ENCODE measurements at regions not wholly inside any gene's neighbourhood (a gene's known extent, or its start where the extent isn't known, plus 50 kb on each side); places are given as distances from the start of the nearest gene placed in this dataset.
"Not testable (repeated sequence)": the region's sequence is repeated elsewhere in the genome, so short reads cannot be mapped to it uniquely, and the experiment has no call there.

DNA sequence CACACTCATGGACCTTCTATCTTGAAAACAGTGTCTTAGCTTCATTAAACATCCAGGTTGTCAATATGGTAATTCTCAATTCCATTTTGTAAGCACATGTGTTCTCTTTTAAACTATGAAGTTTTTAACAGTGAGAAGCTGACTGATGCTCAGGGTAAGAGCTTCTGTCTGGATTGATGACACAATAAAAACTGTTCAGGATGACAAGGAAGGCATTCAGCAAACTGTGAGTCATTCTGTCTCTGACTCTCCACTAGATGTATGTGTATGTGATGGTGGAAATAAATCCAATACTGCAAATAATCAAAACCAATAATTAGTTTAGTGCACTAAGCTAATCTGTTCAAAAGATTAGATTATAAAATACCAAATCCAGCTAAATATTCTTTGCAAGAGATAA is 115.3 kb upstream of the ARX start:
- DNase-seq: no peak

- no peak for DNase-seq
These were observed 114.9 kb upstream of the ARX start for GRCh38 chrX:25130619-25131018.

GRCh38 chrX:25125483-25125882 is 109.7 kb upstream of the ARX start:
- no peak for DNase-seq

DNA sequence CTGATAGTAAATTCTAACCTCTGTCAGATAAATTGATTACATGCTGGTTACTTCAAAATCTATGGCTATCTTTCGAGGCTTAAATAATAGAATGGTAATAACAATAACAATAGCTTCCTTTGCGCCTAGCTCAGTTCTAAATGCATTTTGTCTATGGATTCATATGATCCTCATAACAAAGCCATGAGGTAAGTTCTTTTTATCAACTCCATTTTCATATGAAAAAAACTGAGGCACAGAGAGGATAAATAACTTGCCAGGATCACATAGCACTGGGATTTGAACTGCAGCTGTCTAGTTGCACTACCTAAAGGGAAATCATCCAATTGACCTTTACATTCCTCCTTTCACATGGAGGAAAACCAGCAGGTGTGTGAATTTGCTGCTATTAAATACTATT is 108.6 kb upstream of the ARX start:
- DNase-seq: no peak

- DNase-seq: no peak
These were observed 96.4 kb upstream of the ARX start for GRCh38 chrX:25112156-25112555.

DNA sequence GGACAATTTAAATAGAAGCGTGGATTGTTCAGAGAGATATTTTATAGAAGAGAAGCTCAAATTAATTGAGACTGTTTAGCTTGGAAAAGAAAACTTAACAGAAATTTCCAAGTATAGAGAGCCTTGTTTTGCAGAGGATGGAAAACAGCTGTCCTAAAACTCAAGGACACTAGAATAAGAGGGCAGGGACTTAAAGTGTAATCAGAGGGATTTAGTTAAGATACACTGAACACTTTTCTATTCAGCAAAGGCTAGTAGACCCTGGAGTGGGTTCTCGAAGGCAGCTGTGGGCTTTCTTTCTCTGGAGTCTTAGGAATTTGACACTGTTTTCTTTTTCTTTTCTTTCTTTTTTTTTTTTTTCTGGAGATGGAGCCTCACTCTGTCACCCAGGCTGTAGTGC is 92.7 kb upstream of the ARX start:
- DNase-seq: no peak

DNA sequence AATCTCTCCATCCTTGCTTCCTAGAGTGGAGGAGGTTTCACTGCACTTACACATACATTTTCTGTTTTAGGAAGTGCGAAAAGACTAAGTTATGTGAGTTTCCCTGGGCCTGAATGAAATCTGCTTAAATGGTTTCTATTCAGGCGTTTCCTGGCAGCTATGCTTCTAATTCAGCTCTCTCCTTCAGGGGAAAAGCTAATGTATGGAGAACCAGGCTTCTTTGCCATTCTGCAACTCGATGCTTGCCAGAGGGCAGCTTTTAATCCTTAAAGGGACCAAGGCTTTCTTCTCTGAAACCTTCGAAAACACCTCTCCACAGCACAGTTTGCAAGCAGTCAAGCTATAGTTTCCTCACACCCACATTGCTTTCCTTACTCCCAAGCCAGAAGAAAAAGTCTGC is 89.5 kb upstream of the ARX start:
- no peak for DNase-seq

- DNase-seq: no peak
These were observed 80.8 kb upstream of the ARX start for GRCh38 chrX:25096522-25097045.

DNA sequence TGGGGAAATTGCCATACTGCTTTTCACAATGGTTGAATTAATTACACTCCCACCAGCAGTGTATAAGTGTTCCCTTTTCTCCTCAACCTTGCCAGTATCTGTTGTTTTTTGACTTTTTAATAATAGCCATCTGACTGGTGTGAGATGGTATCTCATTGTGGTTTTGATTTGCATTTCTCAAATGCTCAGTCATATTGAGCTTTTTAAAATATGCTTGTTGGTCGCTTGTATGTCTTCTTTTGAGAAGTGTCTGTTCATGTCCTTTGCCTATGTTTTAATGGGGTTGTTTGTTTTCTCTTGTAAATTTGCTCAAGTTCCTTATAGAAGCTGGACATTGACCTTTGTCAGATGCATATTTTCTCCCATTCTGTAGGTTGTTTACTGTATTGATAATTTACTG is 75.4 kb upstream of the ARX start:
- not testable (repeated sequence) for DNase-seq

DNA sequence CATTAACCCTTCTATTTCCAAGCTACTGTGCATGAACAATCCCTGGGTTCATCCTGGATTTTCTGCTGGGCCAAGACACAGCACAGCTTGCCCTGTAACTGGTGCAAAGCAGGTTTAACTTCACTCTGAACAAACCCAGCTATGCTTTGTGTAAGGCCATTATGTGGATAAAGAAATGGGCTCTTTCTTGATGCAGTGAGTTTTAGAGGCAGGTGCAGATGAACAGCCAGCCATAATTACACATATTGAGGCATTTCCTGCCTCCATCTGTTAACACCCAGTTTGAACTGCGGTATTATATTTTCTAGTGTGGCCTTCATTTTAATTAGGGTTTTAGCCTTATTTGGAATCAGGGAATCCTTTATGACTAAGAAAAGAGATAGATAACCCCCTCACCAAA is 68.7 kb upstream of the ARX start:
- no peak for DNase-seq

GRCh38 chrX:25083661-25084060 is 67.9 kb upstream of the ARX start:
- DNase-seq: no peak

DNA sequence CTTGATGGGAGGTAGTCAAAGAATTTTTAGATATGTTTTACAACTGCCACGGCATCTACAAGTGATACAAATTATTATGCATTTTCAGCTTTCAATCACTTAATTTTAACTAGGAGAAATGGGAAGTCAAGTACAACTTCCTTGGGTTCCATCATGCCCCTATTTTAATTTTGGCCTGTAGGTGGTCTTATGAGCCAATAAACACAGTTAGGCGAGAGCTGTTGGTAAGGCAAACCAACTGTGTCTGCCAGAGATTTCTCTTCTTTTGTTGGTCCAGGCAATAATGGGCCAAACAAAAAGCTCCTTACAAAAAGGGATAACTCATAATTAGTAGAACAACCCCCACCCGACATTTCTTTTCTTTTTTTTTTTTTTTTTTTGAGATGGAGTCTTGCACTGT is 63.3 kb upstream of the ARX start:
- DNase-seq: no peak

GRCh38 chrX:25076941-25077500 is 61.3 kb upstream of the ARX start:
- no peak for DNase-seq

DNA sequence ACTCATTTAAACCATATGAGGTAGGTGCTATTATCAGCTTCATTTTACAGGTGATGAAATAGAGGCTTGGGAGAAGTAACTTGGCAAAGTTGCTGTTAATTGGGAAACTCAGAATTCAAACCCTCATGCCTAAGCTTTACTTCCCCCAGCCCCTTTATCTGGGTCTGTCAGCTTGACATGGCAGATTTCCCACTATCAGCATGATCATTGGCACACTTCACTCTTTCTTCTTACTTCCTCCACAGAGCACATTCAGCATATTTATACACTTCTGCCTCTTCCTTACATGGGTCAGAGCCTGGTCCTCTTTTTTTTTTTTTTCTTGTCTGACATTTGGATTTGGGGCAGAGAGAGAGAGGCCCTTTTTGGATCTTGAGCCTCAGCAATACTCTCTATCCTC is 56.5 kb upstream of the ARX start:
- DNase-seq: no peak

GRCh38 chrX:25070038-25070437 is 54.3 kb upstream of the ARX start:
- DNase-seq: no peak

GRCh38 chrX:25069209-25069608 is 53.4 kb upstream of the ARX start:
- DNase-seq: no peak

DNA sequence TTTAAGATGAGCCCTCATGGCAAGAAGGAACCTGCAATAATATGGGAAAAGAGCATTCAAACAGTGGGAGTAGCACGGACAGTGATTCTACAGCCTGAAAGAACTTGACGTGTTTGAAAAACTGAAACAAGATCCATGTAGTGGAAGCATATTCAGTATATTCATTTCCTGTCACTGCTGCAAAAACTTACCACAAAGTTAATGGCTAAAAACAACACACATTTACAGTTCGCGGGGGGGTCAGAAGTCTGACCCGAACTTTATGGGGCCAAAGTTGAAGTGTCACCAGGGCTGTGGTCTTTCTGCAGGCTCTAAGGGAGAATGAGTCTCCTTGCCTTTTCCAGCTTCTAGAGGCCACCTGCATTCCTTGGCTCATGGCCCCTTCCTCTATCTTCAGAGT is 52.6 kb upstream of the ARX start:
- DNase-seq: no peak

DNA sequence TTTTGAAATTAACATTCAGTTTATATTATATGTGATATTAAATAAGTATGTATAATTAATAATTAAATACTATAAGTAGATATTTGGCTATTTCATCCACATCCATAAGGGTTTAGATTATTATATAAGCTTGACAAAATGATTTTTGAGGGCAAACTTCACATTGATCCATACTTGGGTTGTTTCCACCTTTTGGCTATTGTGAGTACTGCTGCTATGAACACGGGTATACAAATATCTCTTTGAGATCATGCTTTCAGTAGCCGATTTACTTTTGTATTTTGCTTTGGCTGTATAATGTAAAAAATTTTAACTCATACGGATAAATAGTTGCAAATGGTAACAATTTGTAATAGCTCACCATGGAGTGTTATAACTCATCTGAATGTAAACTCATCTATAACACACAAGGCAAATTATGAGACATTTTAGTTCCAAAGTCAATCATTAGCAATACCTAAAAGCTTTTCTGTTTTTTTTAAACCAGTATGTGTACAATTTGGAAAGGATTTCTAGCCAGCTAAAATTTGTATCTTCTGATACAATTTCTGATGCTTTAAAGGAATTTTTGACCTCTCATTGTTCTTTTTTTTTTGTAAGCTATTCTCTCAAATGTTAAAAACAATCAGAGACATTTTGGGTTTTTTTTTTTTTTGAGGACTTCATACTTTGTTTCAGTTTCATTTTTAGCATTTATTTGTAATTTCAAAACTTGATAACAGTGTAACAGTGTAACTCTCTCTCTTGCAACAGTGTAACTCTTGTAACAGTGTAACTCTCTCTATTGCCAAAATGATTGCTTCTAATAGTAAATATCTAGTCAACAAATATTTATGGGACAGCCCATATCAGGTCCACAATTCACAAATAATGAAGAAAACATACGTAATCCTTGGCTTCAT is 51.8 kb upstream of the ARX start:
- DNase-seq: no peak

GRCh38 chrX:25066131-25066530 is 50.4 kb upstream of the ARX start:
- no peak for DNase-seq
